SK-N-MC (cell line): ENCODE measurements at regions not wholly inside any gene's neighbourhood (a gene's known extent, or its start where the extent isn't known, plus 50 kb on each side); places are given as distances from the start of the nearest gene placed in this dataset.
"Not testable (repeated sequence)": the region's sequence is repeated elsewhere in the genome, so short reads cannot be mapped to it uniquely, and the experiment has no call there.

Source experiments
- DNase-seq: peaks from one replicate; pipeline ENCODE4 v3.0.0-alpha.2; 2011; ENCODE audit warnings: low read depth, low spot score
- H3K27ac ChIP-seq: fragments of 200-600 bp; sonication (generic); 2 replicates; pipeline ENCODE4 v1.5.1; 2016; ENCODE audit warnings: mixed run types
- H3K36me3 ChIP-seq: fragments of 200-600 bp; sonication (generic); 2 replicates; pipeline ENCODE4 v1.6.1; 2017; ENCODE audit warnings: antibody characterized with exemption, low read length, mixed read lengths; ENCODE audit not compliant: insufficient read depth
- H3K4me3 ChIP-seq: fragments of 200-600 bp; sonication (generic); 2 replicates; pipeline ENCODE4 v1.5.1; 2016
- H3K9ac ChIP-seq: fragments of 200-600 bp; sonication (generic); 2 replicates; pipeline ENCODE4 v1.8.0; 2017; ENCODE audit warnings: mixed run types, mixed read lengths; ENCODE audit not compliant: insufficient read length
- H3K9me3 ChIP-seq: fragments of 200-600 bp; sonication (generic); 2 replicates; pipeline ENCODE4 v1.6.1; 2017; ENCODE audit warnings: low read depth, mild to moderate bottlenecking, antibody characterized with exemption, low read length, moderate library complexity, mixed read lengths
- EZH2 ChIP-seq: fragments of 200-600 bp; sonication (generic); IDR thresholded peaks from one replicate; pipeline ENCODE4 v1.6.1; 2017; ENCODE audit warnings: antibody characterized with exemption
- FOXP2 ChIP-seq: optimal IDR thresholded peaks from 2 replicates; pipeline ENCODE3; 2011; ENCODE audit warnings: mild to moderate bottlenecking, moderate library complexity; ENCODE audit not compliant: insufficient read depth; ENCODE audit errors: extremely low read length, control extremely low read depth
- POLR2AphosphoS5 ChIP-seq: IDR thresholded peaks from 2 replicates; pipeline ENCODE4 v1.6.1; 2012; ENCODE audit warnings: mild to moderate bottlenecking, low read depth, low read length, borderline replicate concordance

DNA sequence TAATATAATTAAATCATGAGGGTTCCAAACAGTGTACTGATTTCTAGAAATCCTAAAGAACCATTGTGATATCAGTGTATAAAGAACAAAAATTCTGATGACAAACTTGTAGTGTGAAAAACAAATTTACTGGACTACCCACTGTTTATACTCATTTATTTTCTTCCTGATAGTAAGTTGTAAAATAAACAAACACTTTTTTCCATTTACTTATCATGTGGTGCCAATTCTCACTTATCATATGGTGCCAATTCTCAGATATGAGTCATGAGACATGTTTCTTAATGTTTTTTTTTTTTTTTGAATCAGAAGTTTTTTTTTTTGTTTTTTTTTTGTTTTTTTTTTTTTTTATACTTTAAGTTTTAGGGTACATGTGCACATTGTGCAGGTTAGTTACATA, 137.7 kb downstream of the LEPR start:
- Histone ChIP-seq H3K9ac (no peak overlapping the region), H3K4me3 (no peak overlapping the region), H3K9me3 (no peaks in the 10 kb centered on the region), H3K36me3 (no peaks in the 10 kb centered on the region), H3K27ac (no peak overlapping the region)
- TF ChIP-seq EZH2 (no peak), FOXP2 (no peak), POLR2AphosphoS5 (no peak)
- DNase-seq, result no peak

DNA sequence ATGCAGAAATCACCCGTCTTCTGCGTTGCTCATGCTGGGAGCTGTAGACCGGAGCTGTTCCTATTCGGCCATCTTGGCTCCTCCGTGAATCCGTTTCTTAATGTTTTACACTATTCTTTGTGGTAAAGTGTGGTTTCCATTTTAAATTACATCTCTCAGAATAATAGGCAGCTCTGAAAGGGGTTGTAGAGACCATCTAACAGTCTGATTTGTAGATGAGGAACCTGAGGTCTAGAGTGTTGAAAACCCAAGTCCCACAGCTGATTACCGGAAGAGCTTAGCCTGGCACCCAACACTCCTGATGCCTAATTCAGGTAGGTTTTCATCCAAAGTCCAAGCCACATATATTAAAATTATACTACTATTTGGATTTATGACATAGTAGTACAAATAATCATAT, 144.0 kb downstream of the LEPR start:
- no peak overlapping the region for H3K9ac ChIP-seq
- no peaks in the 10 kb centered on the region for H3K36me3 ChIP-seq
- no peak overlapping the region for H3K4me3 ChIP-seq
- H3K9me3 ChIP-seq, result no peaks in the 10 kb centered on the region
- TF ChIP-seq EZH2 (no peak), POLR2AphosphoS5 (no peak), FOXP2 (no peak)
- no peak for DNase-seq
- H3K27ac ChIP-seq, result no peak overlapping the region

DNA sequence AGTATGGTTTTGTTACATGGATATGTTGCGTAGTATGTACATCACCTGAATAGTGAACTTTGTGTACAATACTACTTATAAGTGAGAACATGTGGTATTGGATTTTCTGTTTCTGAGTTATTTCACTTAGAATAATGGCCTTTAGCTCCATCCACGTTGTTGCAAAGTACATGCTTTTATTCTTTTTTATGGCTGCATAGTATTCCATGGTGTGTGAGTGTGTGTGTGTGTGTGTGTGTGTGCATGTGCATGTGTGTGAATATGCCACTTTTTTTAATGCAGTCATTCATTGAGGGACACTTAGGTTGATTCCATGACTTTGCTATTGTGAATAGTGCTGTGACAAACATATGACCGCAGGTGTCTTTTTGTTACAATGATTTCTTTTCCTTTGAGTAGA, 147.8 kb downstream of the LEPR start:
- TF ChIP-seq POLR2AphosphoS5, result no peak
- no peak for DNase-seq

DNA sequence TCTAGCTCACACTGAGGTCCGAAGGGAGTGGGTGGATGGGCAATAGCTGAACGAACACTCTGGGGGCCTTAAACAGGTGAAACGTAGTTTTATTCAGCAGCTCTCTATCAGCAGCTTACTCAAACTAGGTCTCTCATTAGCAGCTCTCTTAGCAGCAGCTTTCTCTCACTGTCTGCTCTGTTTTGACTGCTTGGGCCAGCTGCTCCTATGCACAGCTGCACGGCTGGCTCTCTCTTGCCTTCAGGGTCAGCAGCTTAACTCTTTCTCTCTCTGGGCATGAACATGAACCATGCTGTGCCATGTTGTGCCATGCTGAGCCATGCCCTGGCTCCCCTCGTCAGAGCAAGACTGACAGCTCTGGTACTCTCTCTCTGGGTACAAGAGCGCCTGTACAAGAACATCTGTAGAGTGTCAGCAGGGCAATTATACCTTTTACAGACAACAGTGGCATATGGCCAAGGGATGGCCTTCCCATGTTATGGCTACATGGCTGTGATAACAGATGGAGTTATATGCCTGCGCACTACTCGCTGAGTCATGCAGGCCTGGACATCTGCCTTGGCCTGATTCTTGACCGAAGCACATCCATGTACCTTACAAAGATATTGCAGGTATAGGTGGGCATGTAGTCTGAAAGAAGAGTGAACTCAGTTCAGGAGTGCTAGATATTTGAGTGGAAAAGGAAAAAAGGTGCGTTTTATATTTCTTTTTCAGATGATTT, 152.4 kb downstream of the LEPR start:
- Histone ChIP-seq H3K27ac (no peak overlapping the region), H3K9me3 (no peaks in the 10 kb centered on the region), H3K9ac (no peak overlapping the region), H3K4me3 (no peak overlapping the region), H3K36me3 (no peaks in the 10 kb centered on the region)
- TF ChIP-seq EZH2, result no peak
- no peak for TF ChIP-seq FOXP2
- no peak for TF ChIP-seq POLR2AphosphoS5
- no peak for DNase-seq

More for the DNA sequence above, 147.8 kb downstream of the LEPR start:
- Histone ChIP-seq H3K36me3 (no peaks in the 10 kb centered on the region), H3K9ac (no peak overlapping the region), H3K4me3 (no peak overlapping the region), H3K9me3 (no peaks in the 10 kb centered on the region), H3K27ac (no peak overlapping the region)

DNA sequence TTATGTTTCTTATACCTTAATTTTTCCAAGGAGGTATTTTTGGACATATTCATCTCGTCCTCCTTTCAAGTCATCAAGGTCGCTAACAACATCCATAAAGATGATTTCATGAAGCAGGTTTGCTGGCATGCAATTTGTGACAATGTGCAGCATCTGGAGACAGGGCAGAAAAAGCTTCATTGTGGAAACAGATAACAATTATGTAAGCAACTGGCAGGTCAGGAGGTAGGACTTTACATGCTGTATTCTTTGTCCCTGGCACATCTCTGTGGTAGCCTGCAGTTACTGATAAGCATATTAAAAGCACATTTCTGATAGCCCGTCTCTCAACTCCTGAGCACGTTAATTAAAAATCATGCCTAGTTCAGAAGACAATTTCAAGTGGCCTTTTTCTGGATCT, 156.8 kb downstream of the LEPR start:
- no peak overlapping the region for H3K9ac ChIP-seq
- no peaks in the 10 kb centered on the region for H3K9me3 ChIP-seq
- DNase-seq, result no peak

DNA sequence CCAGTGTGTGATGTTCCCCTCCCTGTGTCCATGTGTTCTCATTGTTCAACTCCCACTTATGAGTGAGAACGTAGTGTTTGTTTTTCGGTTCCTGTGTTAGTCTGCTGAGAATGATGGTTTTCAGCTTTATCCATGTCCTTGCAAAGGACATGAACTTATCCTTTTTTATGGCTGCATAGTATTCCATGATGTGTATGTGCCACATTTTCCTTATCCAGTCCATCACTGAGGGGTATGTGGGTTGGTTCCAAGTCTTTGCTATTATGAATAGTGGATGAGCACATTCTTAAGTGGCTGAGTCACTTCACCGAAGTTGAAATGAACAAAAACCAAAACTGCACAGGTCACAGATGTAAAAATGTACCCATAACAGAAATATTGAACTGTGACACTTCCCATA, 157.5 kb downstream of the LEPR start:
- not testable (repeated sequence) for H3K4me3 ChIP-seq, H3K27ac ChIP-seq, DNase-seq, H3K9me3 ChIP-seq, H3K36me3 ChIP-seq, H3K9ac ChIP-seq

More for the DNA sequence above, 156.8 kb downstream of the LEPR start:
- no peak overlapping the region for H3K27ac ChIP-seq
- no peaks in the 10 kb centered on the region for H3K36me3 ChIP-seq
- H3K4me3 ChIP-seq, result no peak overlapping the region
- TF ChIP-seq POLR2AphosphoS5 (no peak), EZH2 (no peak), FOXP2 (no peak)

DNA sequence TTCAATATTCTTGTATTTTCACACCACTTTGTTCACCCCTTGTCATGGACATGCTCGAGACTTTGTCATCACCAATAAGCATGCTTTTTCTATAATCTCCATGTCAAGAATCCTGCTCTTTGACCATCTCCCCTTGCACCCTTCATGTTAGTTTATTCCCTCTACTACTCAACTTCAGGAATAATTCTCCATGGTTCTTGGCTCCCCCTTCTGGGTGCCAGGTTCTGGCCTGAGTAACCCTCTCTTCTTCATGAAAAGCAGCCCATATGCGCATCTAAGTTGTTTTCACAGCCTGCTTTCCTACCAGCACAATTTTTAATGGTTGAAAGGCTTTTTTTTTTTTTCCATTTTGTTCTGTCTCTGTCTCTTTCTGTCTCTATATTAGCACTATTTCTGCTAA, 160.7 kb downstream of the LEPR start:
- H3K27ac ChIP-seq, result no peak overlapping the region
- no peak overlapping the region for H3K9ac ChIP-seq
- no peak for DNase-seq
- no peaks in the 10 kb centered on the region; the same call in 1 of the 2 replicates for H3K9me3 ChIP-seq
- no peaks in the 10 kb centered on the region for H3K36me3 ChIP-seq
- no peak for TF ChIP-seq FOXP2
- TF ChIP-seq EZH2, result no peak
- TF ChIP-seq POLR2AphosphoS5, result no peak
- no peak overlapping the region for H3K4me3 ChIP-seq

DNA sequence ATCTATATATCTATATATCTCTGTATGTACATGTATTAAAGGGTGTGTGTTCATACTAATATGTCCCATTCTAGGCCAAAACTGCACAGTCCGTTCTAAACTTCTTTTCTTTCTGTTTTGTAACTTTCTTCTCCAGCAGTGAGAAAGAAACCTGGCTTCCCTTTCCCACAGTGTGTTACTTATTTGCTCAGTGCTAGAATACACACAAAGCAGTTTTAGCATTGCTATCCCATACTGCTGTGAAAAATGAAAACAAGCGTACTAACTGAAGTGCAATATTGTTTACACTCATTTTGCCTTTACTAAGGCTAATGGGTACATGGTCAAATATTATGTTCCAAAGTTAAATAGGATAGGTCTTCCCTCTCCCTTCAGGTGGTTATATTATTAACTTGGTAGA, 163.9 kb downstream of the LEPR start:
- H3K36me3 ChIP-seq, result no peaks in the 10 kb centered on the region

DNA sequence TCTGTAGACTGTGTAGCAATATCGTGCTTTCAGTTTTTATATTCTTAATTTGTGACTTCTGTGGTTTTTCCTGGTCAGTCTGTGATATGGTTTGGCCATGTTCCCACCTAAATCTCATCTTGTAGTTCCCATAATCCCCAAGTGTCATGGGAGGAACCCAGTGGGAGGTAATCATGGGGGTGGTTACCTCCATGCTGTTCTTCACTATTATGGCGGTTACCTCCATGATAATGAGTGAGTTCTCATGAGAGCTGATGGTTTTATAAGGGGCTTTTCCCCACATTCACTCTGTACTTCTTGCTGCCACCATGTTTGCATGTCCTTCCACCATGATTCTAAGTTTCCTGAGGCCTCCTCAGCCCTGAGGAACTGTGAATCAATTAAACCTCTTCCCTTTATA, 169.8 kb downstream of the LEPR start:
- TF ChIP-seq FOXP2 (no peak), POLR2AphosphoS5 (no peak), EZH2 (no peak)
- Histone ChIP-seq H3K4me3 (no peak overlapping the region), H3K9ac (no peak overlapping the region), H3K9me3 (no peaks in the 10 kb centered on the region), H3K36me3 (no peaks in the 10 kb centered on the region), H3K27ac (no peak overlapping the region)
- no peak for DNase-seq

More for the DNA sequence above, 163.9 kb downstream of the LEPR start:
- TF ChIP-seq POLR2AphosphoS5 (no peak), EZH2 (no peak), FOXP2 (no peak)
- Histone ChIP-seq H3K4me3 (no peak overlapping the region), H3K9me3 (no peaks in the 10 kb centered on the region; the same call in 1 of the 2 replicates), H3K27ac (no peak overlapping the region), H3K9ac (no peak overlapping the region)
- DNase-seq, result no peak

DNA sequence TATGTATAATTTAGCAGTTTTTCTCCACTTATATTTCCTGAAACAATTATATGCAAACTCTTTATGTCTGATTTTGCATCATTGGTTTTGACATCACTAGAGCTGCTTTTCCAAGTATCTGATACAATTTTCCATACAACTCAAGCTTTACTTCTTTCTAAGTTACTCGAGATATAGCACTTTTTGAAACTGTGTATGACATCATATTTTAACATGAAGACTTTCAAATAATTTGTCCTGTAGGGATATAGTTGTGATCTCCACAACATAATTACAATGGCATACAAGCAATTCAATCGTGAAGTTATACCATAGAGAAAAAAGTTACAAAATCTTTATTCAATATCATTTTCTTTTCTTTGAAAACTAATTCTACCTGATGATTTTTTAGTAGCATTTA, 173.0 kb downstream of the LEPR start:
- Histone ChIP-seq H3K36me3 (no peaks in the 10 kb centered on the region), H3K4me3 (no peak overlapping the region), H3K9me3 (no peaks in the 10 kb centered on the region), H3K27ac (no peak overlapping the region), H3K9ac (no peak overlapping the region)
- DNase-seq, result no peak
- TF ChIP-seq POLR2AphosphoS5, result no peak
- TF ChIP-seq EZH2, result no peak
- no peak for TF ChIP-seq FOXP2
